ENCODE measurements at regions not wholly inside any gene's neighbourhood (a gene's known extent, or its start where the extent isn't known, plus 50 kb on each side); places are given as distances from the start of the nearest gene placed in this dataset.

DNA sequence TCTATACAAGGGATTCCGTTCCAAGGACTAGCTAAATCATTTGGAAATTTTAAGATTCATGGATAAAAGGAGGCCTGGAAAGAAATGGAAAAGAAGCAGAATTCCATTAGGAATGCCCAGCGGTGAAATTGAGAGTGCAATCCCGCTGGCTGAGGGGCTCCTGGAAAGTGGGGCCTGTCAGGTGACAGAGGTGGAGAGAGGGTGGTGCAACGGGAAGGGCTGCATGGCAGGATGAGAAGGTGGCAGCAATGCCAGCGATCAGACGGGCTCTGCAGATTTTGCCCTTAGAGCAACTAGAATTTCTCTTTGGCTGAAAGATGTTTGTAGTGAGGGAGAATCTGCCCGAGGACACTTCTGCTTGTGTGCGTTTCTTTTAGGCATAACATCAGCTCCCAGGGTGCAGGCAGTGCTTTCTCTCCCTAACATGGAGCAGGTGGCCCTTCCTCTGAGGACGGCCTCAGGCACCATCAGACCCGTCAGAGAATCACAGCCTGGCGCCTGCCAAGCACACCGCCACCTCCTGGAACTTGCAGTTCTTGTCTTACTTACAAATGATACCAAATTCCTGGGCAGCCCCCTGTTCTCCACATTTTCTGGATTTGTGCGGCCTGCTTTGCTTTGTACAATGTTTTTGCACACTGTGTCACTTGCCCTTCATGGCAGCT lies 261.6 kb downstream of the NDUFA10 start:
- Histone ChIP-seq H2AFZ (ENCODE audit: low read depth, low read length) (no peak overlapping the region), H3K4me1 (replicated peaks in 1 of 2; ENCODE audit: control insufficient read depth in 2 of 2, insufficient read depth in 2 of 2, low read length in 2 of 2) (no peaks in the 10 kb centered on the region; a peak in 1 of 5 replicates), H3K27ac (ENCODE audit: extremely low read depth, low read depth, low read length) (no peak overlapping the region), H3K4me2 (ENCODE audit: insufficient read depth, low read length) (no peak overlapping the region), H3K9me1 (ENCODE audit: control insufficient read depth, insufficient read depth, low read length) (no peaks in the 10 kb centered on the region), H3K79me2 (ENCODE audit: control insufficient read depth, insufficient read depth, low read length) (no peaks in the 10 kb centered on the region), H4K20me1 (replicated peaks; ENCODE audit: control insufficient read depth, insufficient read depth, low read length) (no peaks in the 10 kb centered on the region; the same call in 1 of the 2 replicates), H3K4me3 (no peak overlapping the region), H3K36me3 (ENCODE audit: control insufficient read depth, insufficient read depth, low read length) (no peaks in the 10 kb centered on the region), H3K9ac (ENCODE audit: insufficient read depth in 1 of 2, low read depth in 2 of 2, low read length in 2 of 2) (no peak overlapping the region), H3K9me3 (replicated peaks; ENCODE audit: control insufficient read depth, insufficient read depth, low read depth, low read length) (no peaks in the 10 kb centered on the region), H3K27me3 (ENCODE audit: control insufficient read depth in 2 of 2, insufficient read depth in 2 of 2, low read length in 2 of 2) (peaks cover 0 to 64% of the 10 kb centered on the region in 2 experiments; a peak in 2 of 5 replicates)
- 0% methylated on average over 12 of the region's 13 CpGs for WGBS (ENCODE audit: insufficient coverage, low coverage, missing lambda C conversion rate)
- DNase-seq (ENCODE audit: extremely low read depth in 1 of 4, low spot score in 3 of 4) (no peak), FAIRE-seq (no peak), ATAC-seq (no peak)
- in situ Hi-C loops (cut with MboI) = no loop called here
- ChIA-PET POLR2A (interaction anchor here (0.7 kb wide), 1 partner anchor 185 kb away, joined by 3 read pairs; no protein-coding TSS in a partner anchor), CTCF (ENCODE audit: low intra/inter-chr PET ratio) (no interaction called here)
- TF ChIP-seq JUND (IDR thresholded peaks at IDR 0.05; ENCODE audit: borderline replicate concordance, low read depth, low read length) (no peak), JUND (tag; IDR thresholded peaks at IDR 0.05; ENCODE audit: borderline replicate concordance, low read depth, low read length) (no peak), SREBF2 (CRISPR knock-in tag; IDR thresholded peaks at IDR 0.05) (no peak), MCM7 (IDR thresholded peaks at IDR 0.05) (no peak)
- TF ChIP-seq, protein P1, sequence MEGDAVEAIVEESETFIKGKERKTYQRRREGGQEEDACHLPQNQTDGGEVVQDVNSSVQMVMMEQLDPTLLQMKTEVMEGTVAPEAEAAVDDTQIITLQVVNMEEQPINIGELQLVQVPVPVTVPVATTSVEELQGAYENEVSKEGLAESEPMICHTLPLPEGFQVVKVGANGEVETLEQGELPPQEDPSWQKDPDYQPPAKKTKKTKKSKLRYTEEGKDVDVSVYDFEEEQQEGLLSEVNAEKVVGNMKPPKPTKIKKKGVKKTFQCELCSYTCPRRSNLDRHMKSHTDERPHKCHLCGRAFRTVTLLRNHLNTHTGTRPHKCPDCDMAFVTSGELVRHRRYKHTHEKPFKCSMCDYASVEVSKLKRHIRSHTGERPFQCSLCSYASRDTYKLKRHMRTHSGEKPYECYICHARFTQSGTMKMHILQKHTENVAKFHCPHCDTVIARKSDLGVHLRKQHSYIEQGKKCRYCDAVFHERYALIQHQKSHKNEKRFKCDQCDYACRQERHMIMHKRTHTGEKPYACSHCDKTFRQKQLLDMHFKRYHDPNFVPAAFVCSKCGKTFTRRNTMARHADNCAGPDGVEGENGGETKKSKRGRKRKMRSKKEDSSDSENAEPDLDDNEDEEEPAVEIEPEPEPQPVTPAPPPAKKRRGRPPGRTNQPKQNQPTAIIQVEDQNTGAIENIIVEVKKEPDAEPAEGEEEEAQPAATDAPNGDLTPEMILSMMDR (IDR thresholded peaks at IDR 0.05 in 2 of 3, conservative IDR thresholded peaks at IDR 0.05 in 1 of 3; ENCODE audit: insufficient read depth in 2 of 3, low read depth in 1 of 3, low read length in 3 of 3) = peak in 2 of 3 experiments; percentile 1 to 4; a peak in 1 of 6 replicates
- TF ChIP-seq, protein P2, sequence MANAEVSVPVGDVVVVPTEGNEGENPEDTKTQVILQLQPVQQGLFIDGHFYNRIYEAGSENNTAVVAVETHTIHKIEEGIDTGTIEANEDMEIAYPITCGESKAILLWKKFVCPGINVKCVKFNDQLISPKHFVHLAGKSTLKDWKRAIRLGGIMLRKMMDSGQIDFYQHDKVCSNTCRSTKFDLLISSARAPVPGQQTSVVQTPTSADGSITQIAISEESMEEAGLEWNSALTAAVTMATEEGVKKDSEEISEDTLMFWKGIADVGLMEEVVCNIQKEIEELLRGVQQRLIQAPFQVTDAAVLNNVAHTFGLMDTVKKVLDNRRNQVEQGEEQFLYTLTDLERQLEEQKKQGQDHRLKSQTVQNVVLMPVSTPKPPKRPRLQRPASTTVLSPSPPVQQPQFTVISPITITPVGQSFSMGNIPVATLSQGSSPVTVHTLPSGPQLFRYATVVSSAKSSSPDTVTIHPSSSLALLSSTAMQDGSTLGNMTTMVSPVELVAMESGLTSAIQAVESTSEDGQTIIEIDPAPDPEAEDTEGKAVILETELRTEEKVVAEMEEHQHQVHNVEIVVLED (CRISPR knock-in tag; IDR thresholded peaks at IDR 0.05) = no peak
- intact Hi-C loops (cut with micrococcal nuclease) = no loop called here
- no TSS peak for BruUV-seq (replicated peaks)
